HT1080 (cell line): ENCODE measurements at regions not wholly inside any gene's neighbourhood (a gene's known extent, or its start where the extent isn't known, plus 50 kb on each side); places are given as distances from the start of the nearest gene placed in this dataset.
A peak's percentile ranks its signal among the peaks of the same experiment; 100 is the strongest.
"Not testable (repeated sequence)": the region's sequence is repeated elsewhere in the genome, so short reads cannot be mapped to it uniquely, and the experiment has no call there.

Experiments used
- DNase-seq: peaks from one replicate; pipeline ENCODE4 v3.0.0-alpha.2; 2015; ENCODE audit warnings: low read depth

- not testable (repeated sequence) for DNase-seq
These were observed 191.9 kb upstream of the POU5F2 start for GRCh38 chr5:93933269-93933668.

GRCh38 chr5:93930098-93930497 is 188.7 kb upstream of the POU5F2 start:
- no peak for DNase-seq

- DNase-seq = no peak
These were observed 187.7 kb upstream of the POU5F2 start for GRCh38 chr5:93929131-93929530.

DNA sequence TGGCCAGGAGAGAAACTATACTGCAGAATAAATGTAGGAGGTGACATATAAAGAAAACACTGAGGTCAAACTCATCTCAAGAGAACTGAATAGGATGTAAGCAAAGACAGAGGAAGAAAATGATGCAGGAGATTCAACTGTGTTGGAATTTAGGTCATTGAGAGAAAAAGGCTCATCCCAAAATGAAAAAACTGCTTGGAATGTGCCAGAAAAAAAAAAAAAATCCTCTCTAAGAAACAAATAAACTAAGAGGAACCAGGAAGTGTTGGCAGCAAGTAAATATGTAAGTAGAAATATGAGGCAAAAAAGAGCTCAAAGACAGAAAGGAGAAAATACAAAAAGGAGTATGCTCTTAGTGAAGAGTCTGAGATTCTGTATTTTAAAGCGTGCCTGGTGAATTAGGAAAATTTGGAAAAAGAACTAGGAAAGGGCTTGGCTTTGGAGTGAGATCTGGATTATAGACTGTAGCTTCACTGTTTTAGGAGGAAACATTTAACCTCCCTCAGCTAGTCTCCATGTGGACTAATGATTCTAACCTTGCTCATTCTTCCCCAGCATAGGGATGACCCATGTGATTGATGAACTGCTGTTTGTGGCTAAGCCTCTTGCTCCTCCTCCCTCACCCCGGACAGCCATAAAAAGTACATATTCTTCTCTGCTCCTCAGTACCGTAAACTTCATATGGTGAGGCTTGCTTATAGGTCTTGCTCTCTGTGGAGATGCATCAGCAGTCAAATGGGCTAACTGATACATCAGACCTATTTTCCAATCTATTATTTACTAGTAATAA is 185.6 kb upstream of the POU5F2 start:
- DNase-seq = no peak

DNA sequence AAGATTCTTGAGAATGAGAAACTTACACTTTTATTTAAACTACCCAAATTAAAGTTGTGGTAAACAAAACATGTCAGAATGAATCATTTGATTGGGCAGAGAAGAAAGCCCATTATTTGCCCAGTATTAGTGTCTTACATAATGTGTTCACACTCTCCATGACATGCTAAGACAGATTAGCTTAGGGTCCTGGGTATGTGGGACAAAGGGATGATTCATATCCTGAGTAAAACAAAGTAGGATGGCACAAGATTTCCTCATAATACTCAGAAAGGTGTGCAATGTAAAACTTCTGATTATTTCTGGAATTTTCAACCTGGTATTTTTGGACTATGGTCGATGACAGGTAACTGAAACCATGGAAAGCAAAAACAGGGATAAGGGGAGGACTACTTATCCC is 183.9 kb upstream of the POU5F2 start:
- DNase-seq = peak; percentile 50

GRCh38 chr5:93924628-93925027 is 183.2 kb upstream of the POU5F2 start:
- DNase-seq = no peak

DNA sequence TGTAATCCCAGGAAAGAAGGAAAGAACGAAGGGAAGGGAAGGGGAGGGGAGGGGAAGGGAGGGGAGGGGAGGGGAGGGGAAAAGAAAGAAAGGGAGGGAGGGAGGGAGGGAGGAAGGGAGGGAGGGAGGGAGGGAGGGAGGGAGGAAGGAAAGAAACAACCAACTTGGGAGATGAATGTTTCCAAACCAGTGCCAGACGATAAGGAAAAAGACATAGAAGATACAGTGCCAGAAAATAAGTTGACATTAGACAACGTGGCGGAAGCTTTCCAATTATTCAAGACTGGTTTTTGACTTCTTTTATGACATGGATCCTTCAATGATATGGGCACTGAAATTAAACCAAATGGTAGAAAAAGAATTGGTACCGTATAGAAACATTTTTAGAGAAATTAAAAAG is 181.2 kb upstream of the POU5F2 start:
- no peak for DNase-seq

- DNase-seq = no peak
These were observed 179.6 kb upstream of the POU5F2 start for GRCh38 chr5:93921001-93921400.

DNA sequence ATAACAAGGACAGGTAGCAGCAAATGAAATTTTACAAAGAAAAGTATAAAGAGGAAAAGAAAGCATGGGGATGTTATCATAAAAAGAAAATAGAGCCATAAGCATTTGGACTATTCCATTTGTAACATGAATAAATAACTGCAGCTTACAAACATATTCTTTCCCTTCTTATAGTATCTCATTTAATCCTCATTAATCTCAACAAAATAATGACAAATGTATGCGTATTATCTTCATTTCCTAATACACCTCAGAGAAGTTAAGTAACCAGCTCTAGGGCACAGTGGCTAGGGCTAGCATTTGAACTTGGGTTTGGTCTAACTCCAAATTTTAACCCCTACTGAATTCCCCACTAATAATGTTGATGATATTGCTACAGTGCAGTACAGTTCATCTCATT is 175.5 kb upstream of the POU5F2 start:
- no peak for DNase-seq

GRCh38 chr5:93915142-93915553 is 173.7 kb upstream of the POU5F2 start:
- DNase-seq = peak; percentile 49

DNA sequence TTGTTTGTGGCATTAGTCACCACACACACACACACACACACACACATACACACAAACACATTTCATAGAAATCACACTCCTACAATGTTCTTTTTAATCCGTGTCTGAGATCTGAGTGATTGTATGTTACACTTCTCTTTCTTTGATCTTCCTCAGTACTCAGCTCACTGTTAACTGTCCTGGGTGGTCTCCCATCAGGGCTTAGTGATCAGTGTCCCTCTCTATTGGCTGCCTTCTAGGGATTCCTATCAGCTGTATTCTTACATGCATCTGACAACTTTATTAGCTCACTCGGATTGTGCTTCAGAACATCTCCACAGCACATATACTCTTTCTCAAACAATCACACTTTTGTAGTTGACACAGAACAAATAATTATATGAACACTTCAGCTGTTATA is 170.2 kb upstream of the POU5F2 start:
- DNase-seq = no peak

DNA sequence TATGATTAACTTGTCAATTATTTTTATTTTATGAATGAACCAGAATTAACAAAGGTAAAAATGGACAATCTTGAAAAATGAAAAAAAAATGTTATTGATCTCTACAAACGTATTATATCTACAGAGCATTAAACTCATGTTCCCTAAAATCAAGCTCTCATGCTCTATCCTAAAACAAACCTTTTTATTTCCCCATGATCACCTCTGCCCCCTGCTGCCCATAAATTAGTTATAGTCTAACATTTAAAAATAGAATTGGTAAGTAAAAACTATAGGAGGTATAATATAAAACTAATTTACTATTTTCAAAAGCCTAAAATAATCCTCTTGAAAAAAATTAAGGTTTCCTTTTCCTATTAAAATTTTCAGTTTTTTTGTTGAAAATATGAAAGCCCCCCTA is 168.0 kb upstream of the POU5F2 start:
- DNase-seq = no peak

DNA sequence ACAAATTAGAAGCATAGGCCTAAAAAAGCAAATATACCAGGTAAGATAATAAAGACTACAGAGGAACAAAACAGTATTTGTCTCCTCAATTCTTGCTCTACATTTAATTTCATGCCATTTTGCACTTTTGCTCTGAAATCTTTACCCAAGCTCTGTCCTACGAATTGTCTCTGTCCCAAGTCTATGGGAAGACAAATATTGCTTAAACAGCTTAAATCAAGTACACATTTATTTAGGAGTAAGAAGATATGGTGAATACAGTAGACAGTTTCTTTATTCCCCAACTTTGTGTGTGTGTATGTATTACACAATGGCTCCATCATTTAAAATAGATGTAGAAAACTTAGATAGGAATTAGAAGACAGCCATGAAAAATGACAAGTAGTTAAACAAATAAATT is 163.5 kb upstream of the POU5F2 start:
- DNase-seq = no peak

DNA sequence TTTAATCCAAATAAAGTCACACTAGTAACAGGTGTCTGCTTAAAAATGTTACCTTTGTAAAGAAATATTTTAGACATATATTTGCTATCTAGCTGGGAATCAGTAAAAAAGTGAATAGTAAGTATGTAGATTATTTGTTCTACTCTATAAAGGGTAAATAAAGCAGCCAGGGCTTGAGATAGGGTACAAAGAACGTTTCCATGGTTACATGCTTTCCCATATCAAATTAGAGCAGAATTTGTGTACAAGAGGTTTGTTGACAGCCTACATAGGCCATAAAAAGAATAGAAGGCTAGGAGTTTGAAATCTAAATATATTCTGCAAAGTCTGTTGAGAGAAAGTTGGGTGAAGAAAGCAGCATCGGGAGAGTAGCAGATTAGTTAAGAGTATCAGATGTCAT is 160.9 kb upstream of the POU5F2 start:
- no peak for DNase-seq

DNA sequence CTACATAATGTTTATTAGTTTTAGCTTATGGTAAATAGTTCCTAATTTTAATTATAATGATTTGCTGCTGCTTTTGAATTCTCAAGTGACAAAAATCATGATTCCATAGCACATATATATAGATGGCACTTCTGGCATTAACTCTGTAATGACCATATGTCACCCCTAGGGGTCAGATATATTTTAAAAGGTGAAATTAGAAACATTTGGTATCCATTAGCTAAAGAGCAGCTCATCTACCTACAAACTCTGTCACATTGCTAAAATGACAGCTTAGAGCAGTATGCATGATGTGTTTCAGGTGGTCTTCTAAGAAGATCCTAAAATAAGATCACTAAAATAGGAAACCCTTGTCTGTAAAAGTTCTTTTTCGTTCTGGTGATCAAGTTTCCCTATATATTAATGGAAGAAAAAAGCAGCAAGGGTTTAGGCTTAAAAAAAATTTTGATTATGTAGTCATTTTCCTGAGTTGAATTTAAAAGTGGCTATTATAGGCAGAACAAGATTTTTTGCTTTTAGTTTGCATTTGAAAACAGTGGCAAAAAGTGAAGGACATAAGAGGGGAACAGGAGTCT is 157.7 kb upstream of the POU5F2 start:
- DNase-seq = no peak

DNA sequence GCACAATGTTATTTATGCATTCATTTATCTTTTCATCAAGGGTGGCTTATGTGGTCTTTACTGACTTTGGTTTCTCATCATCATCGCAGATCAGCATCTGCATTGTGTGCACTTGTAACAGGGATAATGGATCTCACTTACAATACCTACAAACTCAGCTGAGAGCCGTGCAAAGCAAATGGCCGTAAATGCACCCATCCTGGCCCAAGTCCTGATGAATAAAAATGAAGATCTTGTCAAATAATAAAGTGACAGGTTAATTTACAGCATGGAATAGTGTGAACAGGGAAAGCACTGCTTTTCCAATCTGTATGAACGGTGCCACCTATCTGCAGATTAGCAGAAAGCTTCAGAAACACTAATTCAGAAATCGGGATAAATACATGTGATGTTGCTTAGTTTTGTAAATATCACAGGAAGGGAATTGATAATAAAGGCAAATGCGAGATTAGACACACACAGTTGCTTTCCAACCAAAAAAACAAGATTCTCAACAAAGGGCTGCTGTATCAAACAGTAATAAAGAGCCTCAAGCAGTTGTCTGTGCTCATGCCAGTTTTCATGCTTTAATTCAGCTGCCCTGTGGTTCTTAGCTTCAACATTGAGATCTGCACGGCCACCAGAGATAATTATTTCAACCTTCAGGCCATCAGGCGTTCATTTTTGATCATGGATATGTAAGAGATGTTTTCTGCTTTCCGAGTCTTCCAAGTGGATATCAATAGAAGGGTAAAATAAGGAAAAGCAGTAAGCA is 153.4 kb upstream of the POU5F2 start:
- no peak for DNase-seq

GRCh38 chr5:93893075-93893474 is 151.7 kb upstream of the POU5F2 start:
- DNase-seq = no peak

- no peak for DNase-seq
These were observed 151.1 kb upstream of the POU5F2 start for GRCh38 chr5:93892481-93892880.

- DNase-seq = no peak
These were observed 150.4 kb upstream of the POU5F2 start for GRCh38 chr5:93891491-93892480.

DNA sequence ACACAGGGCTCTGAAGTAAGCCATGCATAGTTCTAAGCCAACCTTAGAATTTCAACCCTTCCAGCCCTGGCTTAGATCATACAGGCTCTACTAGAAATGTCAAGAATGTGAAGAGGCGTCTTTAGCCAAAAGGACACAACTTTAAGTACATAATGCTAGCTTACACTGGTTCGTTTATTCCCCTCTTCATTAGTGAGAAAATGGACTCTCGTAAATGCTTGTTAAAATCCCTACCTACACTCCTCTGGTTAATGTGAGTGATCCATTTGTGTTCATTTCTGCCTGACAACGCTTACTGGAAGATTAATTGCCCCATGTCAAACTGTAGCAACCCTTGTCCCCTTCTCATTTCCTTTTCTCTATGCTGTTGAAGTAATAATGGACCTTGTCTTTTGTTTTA is 149.3 kb upstream of the POU5F2 start:
- DNase-seq = no peak

DNA sequence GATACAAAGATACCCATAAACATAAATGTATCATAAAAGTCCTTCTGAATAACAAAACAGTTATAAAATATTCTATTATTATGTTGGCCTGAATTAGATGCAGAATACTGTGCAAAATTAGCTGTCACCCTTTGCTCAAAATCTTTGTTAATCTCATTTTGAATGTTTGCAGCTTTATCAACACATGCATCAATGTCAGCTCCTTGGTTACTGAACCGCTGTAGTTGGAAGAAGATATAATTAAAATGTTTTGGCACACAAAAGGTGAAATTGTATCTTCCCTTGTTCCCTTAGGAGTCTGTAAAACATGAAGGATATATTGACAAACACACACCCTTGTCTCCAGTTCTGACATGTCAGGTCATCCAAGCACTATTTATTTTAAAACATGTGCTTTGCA is 146.3 kb upstream of the POU5F2 start:
- no peak for DNase-seq
